Coronary artery (tissue), 2 donors: ENCODE measurements at regions not wholly inside any gene's neighbourhood (a gene's known extent, or its start where the extent isn't known, plus 50 kb on each side); places are given as distances from the start of the nearest gene placed in this dataset.

ENCODE experiments used
- DNase-seq: peaks from one replicate; pipeline ENCODE4 v3.0.0-alpha.2; 2017; ENCODE audit warnings: low spot score
- H3K27ac ChIP-seq, 2 donors: fragments of 200-600 bp; sonication (generic); one replicate each; pipeline ENCODE4 v1.5.1; 2016 to 2019
- H3K4me3 ChIP-seq: fragments of 200-600 bp; sonication (generic); 2 replicates; pipeline ENCODE4 v1.5.1; 2016; ENCODE audit warnings: mild to moderate bottlenecking, moderate library complexity
- CTCF ChIP-seq: fragments of 200-600 bp; sonication (generic); IDR thresholded peaks from one replicate; pipeline ENCODE4 v1.5.1; 2019; ENCODE audit warnings: antibody characterized with exemption

GRCh38 chr12:90303771-90304170 is 595.1 kb upstream of the ATP2B1 start:
- H3K27ac ChIP-seq = no peak overlapping the region
- DNase-seq = no peak
- no peak overlapping the region for H3K4me3 ChIP-seq
- no peak for TF ChIP-seq CTCF

- TF ChIP-seq CTCF = no peak
- Histone ChIP-seq H3K27ac (no peak overlapping the region), H3K4me3 (no peak overlapping the region)
- DNase-seq = no peak
These were observed 593.0 kb upstream of the ATP2B1 start for GRCh38 chr12:90301561-90302133.

- DNase-seq = no peak
- no peak for TF ChIP-seq CTCF
- H3K4me3 ChIP-seq = no peak overlapping the region
- no peak overlapping the region for H3K27ac ChIP-seq
These were observed 592.5 kb upstream of the ATP2B1 start for GRCh38 chr12:90301095-90301494.

GRCh38 chr12:90299666-90300065 is 591.0 kb upstream of the ATP2B1 start:
- no peak for TF ChIP-seq CTCF
- H3K27ac ChIP-seq = no peak overlapping the region
- no peak overlapping the region for H3K4me3 ChIP-seq
- no peak for DNase-seq

- H3K27ac ChIP-seq = no peak overlapping the region
- DNase-seq = no peak
- H3K4me3 ChIP-seq = no peak overlapping the region
- no peak for TF ChIP-seq CTCF
These were observed 590.5 kb upstream of the ATP2B1 start for GRCh38 chr12:90299121-90299520.

- H3K27ac ChIP-seq = no peak overlapping the region
- no peak for TF ChIP-seq CTCF
- no peak overlapping the region for H3K4me3 ChIP-seq
- no peak for DNase-seq
These were observed 589.8 kb upstream of the ATP2B1 start for GRCh38 chr12:90298289-90298948.

- no peak for DNase-seq
- Histone ChIP-seq H3K27ac (no peak overlapping the region), H3K4me3 (no peak overlapping the region)
- TF ChIP-seq CTCF = no peak
These were observed 587.2 kb upstream of the ATP2B1 start for GRCh38 chr12:90295858-90296257.
